ENCODE measurements at regions not wholly inside any gene's neighbourhood (a gene's known extent, or its start where the extent isn't known, plus 50 kb on each side); places are given as distances from the start of the nearest gene placed in this dataset.

- TF ChIP-seq CTCF (IDR thresholded peaks at IDR 0.05) = no peak
- no peak for TF ChIP-seq POLR2A (IDR thresholded peaks at IDR 0.05)
Measured at GRCh38 chr9:109894921-109895758, 115.1 kb downstream of the PALM2AKAP2 start.

Data from testis (tissue), 2 donors.